HG02623 (cell line): ENCODE measurements at regions not wholly inside any gene's neighbourhood (a gene's known extent, or its start where the extent isn't known, plus 50 kb on each side); places are given as distances from the start of the nearest gene placed in this dataset.

Experiments
- ATAC-seq: cut with Tn5 transposase; IDR thresholded peaks from one replicate; pipeline ENCODE4 v1.9.1; 2021; ENCODE audit warnings: moderate library complexity; ENCODE audit not compliant: unreplicated experiment

DNA sequence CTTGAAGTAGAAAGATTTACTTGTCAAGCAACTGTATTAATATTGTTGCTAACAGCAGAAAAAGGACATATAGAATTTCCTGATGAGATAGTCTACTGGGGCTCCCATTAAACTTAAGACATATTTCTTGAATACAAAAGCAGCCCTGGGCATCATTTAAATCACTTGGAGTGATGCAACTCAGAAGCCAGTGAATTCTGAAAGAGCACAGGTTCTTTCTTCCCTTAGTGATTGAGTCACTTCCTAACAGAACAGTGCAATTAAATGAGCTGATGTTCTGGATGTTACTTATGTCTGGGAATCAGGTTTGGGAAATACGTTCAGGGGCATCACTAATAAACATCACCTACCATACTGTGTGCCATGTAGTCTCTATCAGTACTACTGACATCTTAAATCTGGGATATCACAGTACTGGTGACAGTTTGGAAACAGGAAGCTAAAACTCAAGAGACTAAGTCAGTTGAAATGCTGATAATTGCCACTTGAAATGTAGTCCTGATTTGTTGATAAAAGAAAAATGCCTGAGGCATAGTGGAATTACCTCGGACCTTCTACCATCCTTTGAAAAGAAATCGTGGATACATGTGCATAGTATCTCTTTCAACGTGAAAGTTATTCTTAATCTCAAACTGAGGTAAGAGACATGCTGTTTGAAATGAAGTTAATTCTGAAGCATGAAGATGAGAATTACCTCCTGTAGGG, 249.2 kb upstream of the GPRIN3 start:
- no peak for ATAC-seq

DNA sequence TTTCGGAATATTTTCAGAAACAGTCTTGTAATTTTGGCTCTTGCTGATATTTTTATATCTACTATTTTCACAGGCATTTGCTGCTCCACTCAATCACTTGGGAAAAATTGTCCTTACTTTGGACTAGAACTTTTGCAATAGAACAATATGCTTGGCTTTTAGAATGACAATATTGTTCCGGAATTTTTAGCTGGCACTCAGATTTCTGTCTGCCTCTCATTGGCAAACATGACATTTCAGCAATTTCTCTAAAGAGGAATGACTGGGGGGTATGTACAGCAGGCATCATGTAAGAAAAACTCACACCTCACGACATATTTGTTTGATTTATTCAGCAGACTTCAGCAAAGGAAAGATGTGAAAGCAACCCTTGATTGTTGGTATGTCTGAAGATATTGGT, 243.6 kb upstream of the GPRIN3 start:
- ATAC-seq, result no peak

DNA sequence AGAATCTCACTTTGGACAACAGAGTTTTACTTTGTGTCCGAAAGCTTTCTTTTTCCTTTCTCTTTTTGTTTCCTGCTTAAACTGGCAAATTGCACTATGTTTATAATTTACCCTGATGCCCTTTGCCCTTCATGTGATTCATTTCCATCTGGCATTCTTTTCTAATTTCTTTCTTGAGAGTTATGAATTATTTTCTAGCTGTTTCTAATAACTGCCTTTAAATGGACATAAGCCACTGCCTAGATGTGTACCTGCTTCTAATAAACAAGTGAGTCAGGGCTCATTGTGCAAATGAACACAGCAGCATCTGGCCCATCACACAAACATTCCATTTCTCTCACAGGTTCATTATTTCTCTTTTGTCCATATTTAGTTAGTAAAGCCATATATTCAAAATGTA, 242.3 kb upstream of the GPRIN3 start:
- ATAC-seq, result no peak

DNA sequence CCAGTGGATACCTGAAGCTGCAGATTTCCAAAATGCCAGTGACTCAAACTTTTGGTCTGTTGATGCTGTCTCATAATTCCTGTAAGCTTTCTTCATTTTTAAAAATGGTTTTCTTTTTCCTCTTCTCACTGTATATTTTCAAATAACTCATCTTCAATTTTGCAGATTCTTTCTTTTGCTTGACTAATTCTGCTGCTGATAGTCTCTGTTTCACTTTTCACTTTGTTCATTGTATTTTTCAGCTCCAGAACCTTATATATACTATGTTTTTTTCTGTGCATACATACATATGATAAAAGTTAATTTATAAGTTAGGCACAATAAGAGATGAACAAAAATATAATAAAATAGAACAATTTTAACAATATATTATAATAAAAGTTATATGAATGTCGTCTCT, 237.7 kb upstream of the GPRIN3 start:
- ATAC-seq, result no peak

DNA sequence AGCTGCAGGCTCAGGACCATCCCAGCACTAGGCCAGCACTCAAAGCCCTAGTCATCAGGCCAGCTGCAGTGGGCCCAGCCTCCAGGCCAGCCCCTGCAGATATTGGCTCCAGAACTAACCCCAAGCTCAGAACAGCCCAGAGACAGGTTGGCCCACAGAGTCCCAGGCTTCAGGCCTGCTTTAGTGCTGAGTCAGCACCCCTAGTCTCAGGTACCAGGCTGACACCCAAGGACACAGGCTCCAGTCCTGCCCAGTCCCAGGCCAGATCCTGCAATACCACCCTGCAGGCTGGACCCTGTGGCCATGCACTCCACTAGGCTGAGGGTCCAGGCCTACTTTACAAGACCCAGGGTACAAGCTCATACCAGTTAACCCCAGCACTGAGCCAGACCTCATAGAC, 234.4 kb upstream of the GPRIN3 start:
- no peak for ATAC-seq

DNA sequence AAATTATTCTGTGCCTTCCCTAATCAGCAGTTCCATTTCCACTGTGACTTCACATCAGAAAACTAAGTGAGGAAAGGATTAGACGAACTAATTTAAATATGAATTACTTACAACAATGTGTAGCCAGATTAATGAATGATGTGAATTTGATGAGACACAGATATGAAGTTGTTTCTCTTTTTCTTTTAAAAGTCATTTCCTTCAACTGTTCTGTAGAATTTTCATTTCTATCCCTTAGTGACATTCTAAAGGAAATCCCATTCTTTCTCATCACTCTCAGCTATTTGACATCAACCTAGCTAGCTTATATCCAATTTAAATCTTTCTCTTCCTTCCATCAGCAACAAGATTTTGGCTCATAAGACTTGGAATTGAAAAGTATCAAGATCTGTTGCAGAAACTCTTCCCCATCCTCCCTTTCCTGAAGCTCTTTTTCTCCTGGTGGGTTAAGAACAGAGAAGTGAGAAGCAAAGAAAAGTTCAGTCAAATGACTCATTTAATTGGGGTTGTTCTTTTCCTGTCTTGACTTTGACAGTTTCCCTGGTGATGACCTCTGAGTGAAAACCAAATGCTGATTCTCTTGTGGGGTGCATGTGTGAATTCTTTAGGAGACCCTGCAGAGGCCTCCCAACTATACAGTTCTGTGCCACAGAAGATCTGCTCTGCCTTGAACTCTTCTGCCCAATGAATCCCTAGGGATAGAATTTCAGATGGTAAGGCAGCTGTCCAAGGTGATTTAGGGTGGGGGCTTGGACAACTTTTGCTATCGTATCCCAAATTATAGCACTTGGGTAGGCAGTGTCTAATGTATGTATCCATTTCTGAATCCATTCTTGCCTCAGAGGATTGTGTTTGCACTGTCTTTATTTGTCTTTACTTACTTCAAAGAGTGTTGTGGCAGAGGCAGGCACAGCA, 232.5 kb upstream of the GPRIN3 start:
- no peak for ATAC-seq

DNA sequence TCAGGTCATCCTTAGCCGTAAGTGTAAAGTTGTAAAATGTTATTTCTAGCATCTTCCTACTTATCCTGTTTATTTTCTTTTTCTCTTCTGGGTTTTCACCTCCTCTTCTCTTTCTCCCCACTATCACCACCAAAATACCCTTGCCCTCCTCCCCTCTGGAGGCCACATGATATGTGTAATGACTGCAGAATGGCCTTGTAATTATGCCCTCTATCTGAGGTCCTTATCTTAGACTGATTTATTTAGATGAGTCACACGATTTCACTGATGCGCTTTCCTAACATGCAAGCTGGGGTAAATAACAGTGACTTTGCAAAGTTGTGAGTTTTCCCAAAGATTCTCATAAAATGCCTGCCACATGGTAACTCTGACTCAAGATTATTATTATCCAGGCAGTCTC, 231.8 kb upstream of the GPRIN3 start:
- ATAC-seq, result no peak

DNA sequence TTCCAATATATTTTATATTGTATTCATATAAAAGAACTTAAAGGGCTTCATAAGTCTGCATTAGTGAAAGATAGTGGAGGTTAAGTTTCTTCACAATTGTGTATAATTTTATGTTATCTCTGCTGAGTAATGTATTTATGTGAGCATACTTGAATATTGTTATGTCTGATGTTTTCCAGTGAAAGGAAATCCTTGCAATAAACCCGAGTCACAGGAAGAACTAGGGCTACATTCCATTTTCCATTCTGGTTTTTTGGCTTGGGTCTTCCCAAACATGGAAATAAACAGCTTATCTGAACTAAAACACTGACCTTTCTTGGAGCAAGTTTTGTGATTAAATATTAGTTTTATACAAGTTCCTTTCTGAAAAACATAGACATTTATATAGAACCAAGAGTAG, 231.3 kb upstream of the GPRIN3 start:
- no peak for ATAC-seq

DNA sequence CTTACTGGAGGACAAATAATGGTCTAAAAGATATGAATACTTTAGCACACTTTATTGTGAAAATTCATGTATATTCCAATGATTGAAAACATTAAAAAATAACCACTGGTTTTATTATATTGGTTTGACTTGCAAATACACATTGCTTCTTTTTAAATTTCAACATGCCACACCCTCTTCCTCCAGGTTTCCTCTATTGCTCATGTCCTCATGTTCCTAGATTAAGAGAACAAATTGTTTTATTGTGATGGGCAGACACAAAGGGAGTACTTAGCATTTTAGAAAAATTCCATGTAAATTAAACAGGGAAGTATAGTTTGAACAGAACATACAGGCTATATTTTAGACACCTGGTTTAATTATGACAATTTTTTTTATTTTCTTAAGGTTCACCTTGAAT, 230.6 kb upstream of the GPRIN3 start:
- no peak for ATAC-seq

DNA sequence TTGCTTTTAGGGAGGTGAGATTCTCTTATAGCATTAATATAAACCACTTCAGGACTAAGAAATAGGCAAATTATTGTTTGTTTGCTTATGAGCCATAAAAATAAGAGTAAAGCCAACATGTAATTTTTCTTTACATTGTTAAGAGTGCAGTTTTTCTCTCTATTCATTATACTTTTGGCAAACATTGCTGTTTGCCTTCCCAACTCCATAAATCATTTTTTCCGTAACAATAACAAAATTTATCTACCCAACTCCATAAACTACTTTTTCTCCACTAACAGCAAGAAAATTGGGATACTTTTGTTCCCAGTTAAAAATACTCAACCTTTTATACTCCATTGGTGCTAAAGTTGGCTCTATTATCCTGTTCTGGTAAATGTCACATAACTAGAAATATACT, 229.7 kb upstream of the GPRIN3 start:
- no peak for ATAC-seq

DNA sequence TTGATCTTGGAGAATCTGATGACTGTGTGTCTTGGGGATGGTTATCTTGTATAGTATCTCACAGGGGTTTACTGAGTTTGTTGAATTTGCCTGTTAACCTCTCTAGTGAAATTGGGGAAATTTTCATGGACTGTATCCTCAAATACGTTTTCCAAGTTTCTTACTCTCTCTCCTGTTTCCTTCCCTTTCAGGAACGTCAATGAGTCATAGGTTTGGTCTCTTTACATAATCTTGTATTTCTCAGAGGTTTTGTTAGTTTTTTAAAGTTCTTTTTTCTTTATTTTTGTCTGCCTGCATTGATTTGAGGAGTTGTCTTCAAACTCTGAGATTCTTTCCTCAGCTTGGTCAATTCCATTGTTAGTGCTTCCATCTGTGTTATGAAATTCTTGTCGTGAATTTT, 227.7 kb upstream of the GPRIN3 start:
- ATAC-seq, result no peak

DNA sequence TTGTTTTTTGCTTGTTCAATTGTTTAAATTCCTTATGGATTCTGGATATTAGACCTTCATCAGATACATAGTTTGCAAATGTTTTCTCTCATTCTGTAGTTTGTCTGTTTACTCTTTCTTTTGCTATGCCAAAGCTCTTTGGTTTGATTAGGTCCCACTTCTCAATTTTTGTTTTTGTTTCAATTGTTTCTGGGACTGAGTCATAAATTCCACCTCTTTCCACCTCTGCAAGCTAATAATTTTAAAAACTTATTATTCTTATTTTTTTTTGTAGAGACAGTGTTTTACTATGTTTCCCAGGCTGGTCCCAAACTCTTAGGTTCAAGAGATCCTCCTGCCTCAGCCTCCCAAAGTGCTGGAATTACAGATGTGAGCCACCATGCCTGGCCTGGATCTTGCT, 226.8 kb upstream of the GPRIN3 start:
- no peak for ATAC-seq

DNA sequence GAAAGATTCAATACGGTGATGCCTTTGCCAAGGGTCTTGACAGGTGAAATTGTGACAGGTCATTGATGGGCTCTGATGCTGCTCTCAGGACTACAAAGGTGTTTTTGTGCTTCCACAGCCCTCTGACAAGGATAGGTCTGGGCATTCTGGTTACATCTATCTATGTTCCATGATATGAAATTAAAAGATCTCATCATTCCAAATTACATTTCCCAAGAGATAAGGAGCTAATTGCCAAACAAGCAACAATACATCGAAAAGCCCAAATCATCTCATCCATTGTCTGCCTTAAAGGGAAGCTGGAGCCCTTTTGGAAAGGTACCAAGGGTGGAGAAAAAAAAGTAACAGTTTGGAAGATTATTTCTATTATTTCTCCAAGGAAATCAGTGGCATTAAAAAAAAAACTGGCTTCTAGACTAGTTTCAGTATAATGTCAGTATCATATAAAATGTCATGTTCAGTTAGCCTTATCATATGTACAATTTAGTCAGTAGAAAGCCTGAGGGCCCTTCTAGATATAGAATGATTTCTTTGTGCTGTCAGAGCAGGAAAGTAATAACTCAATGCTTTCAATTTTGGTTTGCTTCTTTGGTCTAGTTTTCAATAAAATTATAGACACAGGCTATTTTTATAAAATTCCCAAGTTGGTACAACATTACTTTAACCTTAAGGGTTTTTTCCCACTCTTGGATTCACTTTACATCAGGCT, 224.5 kb upstream of the GPRIN3 start:
- no peak for ATAC-seq

DNA sequence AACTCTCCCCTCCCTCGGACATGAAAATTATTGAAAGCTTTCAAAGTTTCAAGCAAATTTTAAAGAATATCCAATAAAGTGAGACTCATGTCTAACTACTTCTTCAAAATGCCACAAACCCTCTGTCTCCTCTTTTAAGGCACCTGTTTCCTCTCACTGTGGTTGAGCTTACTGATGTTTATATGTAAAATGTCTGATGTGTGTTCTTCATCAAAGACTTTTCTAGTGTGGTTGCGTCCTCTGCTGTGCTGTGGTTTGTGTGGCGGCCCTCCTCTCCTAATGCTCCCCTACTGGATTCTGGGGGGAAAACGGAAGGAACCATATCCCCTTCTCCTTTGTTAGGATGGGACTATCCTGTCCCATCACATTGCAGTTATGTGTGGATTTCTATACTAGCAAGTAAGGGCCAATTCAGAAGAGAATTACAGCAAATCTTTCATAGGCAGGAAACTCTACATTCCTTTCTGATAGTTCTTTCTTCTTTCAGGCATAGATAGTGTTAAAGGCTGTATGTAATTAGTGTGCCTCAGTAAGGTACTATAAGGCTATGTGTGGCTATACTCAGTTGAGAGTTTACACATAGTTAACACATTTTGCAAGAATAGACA, 221.0 kb upstream of the GPRIN3 start:
- no peak for ATAC-seq

DNA sequence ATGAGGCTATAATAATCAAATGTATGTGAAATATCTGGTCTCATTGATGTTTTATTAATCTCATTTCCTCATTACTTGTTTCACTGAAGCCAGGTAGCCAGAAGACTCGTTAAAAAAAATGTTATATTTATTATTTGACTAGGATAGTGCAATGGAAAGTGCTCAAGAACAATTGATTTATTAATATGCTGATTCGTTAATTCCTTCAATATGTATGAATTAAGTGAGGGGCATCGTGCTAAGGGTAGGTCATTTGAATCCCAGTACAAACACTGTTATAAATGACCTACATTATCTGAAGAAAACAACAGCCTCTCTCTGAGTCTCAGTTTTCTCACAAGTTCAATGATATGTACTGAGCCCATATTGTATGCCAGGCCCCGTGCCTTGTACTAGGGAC, 214.2 kb upstream of the GPRIN3 start:
- ATAC-seq, result no peak

DNA sequence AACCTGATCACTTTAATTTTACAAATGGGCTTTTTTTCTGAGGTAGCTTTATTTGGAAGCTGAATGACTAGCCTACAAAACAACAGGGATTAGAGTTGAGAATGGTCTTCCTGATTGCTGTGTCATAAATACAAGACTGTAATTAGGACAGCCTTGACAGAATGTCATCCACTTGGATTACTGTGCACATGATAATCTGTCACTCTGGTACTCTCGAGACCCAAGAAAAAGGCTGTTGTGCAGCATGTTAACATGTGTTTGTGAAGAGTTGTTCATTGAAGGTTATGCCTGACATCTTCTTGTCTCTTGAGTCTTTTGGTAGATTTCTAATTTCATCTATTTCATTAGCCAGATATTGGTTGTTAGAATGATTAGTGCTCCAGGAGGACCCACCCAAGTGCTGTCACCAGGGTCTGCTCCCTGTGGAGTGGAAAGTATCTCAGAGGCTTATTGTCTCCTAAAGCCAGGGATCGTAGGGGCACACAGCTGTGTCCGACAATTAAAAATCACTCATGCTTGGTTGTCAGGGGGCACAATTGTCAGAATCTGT, 212.2 kb upstream of the GPRIN3 start:
- ATAC-seq, result no peak

DNA sequence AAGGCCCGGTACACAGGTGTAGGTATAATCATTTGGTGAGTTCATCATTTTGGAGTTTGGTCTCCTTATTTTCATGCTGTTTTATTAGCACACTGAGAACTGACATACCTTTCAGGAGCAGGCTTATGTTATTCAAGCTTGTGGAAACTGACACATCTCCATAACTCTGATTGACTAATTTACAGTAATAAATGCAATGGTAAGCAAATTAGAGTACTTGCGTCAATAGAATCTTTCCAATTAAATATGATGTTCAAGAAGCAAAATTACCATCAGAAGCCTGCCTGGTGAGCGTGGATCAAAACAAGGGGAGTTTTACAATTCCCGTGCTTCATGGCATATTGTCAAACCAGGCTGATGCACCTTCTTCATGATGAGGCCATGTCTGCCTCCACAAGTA, 210.7 kb upstream of the GPRIN3 start:
- no peak for ATAC-seq

DNA sequence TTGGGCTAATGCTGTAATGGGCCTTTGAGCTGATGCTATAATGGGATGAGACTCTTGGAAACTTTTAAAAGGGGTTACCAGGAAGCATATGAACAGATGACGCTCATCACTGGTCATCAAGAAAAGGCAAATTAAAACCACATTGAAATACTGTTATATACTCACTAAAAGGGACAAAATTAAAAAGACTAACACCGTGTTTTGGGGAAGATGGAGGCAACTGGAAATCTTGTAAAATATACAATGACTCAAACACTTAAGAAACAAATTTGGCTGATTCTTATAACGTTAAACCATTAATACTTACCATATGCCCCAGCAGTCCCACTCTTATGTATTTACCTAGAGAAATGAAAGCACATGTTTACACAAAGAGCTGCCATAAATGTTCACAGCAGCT, 207.2 kb upstream of the GPRIN3 start:
- no peak for ATAC-seq

DNA sequence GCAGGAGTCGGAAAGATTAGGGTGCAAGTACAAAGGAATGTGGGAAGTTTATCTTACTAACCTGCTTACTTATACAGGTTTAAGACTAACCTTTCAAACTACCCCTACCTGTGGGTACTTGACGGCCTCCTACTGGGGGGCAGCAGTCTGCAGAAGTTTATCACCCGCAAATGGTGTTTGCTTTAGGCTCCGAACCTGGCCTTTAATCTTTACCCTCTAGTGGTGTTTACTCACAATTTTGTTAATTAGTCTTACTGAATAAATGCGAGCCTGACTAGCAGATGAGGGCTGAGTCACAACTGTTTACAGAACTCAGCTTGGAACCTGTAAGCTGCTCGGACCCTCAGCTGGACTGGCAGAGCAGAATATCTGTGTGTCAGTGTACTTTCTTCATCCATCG, 204.2 kb upstream of the GPRIN3 start:
- no peak for ATAC-seq

DNA sequence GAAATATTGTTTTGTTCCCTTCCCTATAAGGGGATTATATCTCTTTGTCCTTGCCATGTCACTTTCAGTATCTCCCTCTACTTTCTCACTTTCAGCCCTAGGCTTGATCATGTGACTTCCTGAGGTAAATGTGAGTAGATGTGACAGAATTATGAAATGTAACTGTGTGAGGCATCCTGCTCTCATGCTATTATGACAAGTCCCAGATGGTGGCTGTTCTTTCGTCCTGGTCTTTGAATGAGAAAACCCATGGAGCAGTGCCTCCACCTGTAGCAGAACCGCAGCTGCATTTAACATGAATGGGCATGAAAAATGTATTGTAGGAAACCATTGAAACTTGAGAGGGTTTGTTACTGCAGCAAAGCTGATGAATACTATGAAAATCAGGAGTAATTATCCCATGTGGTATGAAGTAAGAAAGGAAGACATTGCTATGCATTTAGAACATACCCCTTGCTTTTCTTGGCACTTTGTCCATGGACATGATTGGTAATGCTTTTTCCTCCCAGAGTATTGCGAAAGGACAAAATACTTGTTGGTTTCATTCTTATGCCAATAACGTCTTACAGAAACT, 202.2 kb upstream of the GPRIN3 start:
- ATAC-seq, result peak; percentile 98
